NCI-H1417 (cell line): ENCODE measurements at regions not wholly inside any gene's neighbourhood (a gene's known extent, or its start where the extent isn't known, plus 50 kb on each side); places are given as distances from the start of the nearest gene placed in this dataset.

Experiments
- DNase-seq, 3 experiments: peaks; one replicate each; lab custom pipeline; 2025; lab: John Stamatoyannopoulos, UW

- DNase-seq, result no peak
Observed at GRCh38 chr18:10057894-10058791, 144.3 kb downstream of the VAPA start.

DNA sequence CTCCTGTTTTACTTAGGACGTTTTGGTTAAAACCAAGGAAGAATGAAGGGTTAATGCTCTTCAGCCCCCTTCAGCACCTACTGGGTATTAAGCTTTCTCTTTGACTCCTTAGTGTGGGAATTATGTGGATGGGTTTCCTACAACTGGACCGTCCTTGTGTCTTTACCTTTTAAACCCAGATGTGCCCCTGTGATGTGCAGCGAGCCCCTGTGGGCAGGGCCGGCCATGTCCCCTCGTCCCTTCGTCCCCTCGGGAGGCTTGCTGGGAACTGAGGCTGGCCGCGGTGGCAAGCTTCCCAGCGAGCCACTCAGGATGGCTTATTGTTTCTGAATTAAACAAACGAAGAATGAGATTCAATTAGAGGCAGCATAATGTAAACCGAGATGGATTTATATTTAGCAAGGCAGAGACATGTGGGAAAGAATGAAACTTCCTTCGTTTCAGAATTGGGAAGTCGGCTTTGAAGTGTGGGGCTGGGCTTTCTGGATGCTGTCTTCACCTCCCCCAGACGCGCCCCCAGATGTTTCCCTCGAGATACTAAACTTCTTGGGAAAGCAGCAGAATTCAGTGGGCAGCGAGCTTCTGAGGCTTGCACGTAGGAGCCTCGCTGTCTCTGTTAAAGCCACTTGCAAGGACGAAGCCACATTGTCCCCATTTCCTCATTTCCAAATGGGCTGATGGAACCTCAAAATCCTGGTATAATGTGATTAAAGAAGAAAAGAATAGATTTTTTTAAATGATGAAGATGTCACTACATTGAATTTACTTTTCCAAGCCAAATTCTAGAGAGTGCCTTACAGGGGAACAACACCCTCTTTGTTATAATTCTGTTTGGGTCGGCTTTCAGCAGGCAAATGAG lies 146.0 kb downstream of the VAPA start:
- no peak for DNase-seq

DNA sequence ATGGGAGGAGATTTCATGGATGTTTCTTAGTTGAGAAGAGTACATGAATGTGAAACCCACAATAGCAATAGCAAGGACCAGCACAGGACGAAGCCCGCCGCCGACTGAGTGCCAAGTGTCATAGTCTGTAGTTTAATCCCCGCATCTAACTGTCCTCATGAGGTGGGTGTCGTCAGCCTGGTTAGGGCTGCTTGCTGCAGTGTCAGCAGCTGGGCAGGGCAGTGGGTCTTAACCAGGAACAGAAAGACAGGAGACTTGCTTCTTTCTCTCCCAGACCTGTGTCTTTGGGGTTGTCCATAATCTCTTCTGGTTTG lies 146.6 kb downstream of the VAPA start:
- DNase-seq, result no peak

GRCh38 chr18:10060841-10061240 lies 147.0 kb downstream of the VAPA start:
- no peak for DNase-seq

DNA sequence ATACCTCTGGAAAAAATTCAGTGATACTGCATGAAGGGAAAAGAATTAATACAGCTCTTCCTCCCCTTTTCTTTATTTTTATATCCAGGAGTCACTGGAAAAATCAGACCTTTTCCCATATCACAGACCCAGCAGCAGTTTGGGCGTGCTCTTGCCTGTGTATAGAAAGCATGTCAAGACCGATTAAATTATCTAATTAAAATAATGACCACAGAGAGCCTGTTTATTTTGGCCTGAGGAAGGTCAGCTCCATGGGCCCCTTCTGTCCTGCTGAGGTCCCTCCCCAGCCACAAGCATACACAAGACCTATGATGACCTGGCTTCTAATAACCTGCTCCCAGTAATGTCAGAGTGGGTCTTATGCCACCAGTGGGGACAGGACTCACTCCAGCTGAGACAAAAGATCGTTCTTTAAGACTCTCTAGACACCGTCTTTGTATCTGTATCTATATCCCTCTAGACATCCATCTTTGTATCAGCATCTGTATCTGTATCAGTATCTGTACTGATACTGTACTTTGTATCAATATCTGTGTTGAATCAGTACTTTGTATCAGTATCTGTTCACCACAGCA lies 147.8 kb downstream of the VAPA start:
- no peak for DNase-seq

- DNase-seq, result peak in 2 of 3 experiments; percentile 16 to 18
Observed at GRCh38 chr18:10062302-10063300, 148.8 kb downstream of the VAPA start.

DNA sequence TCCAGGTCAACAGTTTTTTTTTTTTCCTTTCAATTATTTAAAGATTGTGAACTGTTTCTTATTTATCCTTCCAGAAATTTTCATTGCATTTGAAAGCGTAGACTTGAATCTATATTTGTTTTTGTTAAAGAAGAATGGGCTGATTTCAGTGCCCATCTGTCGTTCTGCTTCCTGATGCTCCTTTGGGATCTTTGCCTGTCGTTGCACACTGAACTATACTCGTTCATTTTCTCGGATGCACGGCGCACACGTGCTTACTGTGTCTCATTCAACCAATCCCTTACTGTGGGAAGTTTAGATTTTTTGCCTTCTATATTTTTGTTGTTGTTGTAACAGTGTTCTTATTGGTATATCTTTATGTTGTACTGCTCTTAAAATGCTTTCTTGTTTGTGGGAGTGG lies 149.7 kb downstream of the VAPA start:
- no peak for DNase-seq

DNA sequence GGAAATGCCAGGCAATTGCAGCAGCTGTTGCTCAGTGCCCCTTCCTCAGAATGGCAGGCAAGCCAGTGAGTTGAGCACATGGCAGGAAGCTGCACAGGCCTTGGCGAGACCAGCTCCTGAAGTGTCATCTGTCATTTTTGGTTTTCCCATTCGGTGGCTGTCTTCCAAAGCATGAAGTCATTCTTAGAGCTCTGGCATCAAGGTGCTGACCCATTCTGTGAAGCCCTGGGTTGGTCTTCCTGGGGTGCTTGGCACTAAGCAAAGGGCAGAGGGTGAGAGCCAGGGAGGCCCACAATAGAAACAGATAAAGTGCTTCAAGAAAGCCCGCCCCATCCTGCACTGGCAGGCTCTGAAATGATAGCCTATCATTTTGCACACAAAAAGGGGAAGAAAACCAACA lies 150.5 kb downstream of the VAPA start:
- DNase-seq, result no peak

- no peak for DNase-seq
Observed at GRCh38 chr18:10065296-10065695, 151.5 kb downstream of the VAPA start.

- DNase-seq, result no peak
Observed at GRCh38 chr18:10067670-10068659, 154.1 kb downstream of the VAPA start.

DNA sequence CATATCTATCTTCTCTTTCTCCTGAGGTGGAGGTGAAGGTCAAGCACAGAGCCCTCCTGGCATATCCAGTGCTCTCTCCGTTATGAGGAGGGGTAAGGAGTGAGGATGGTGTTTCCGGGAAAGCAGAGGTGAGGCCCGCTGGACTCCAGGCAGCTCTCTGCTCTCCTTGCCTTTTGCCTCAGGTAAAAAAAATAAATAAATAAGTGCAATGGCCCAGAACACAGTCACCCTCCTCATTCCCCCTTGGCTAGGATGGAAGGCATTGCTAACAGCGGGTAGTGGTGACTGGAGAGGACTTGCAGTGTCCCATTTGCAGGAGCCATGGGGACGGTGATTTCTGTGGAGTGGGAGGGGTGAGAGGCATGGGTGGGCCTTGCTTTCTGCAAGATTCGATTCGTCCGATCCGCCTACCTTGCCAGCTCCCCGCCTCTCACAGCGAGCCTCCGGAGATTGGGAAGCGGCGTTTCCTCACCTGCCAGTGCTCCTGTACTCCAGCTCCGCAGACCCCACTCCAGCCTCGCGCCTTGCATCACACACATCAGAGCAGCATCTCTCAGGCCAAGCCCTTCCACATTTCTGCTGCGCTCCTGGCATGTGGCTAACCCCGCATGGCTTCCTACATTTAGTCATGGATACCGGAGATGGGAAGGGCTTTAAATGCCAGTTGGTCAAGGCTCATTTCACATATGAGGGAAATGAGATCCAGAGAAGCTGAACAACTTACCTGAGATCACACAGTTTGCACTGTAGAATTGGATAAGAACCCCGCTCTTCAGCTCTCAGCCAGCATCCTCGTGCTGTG lies 155.2 kb downstream of the VAPA start:
- DNase-seq, result peak in 1 of 3 experiments; percentile 43

DNA sequence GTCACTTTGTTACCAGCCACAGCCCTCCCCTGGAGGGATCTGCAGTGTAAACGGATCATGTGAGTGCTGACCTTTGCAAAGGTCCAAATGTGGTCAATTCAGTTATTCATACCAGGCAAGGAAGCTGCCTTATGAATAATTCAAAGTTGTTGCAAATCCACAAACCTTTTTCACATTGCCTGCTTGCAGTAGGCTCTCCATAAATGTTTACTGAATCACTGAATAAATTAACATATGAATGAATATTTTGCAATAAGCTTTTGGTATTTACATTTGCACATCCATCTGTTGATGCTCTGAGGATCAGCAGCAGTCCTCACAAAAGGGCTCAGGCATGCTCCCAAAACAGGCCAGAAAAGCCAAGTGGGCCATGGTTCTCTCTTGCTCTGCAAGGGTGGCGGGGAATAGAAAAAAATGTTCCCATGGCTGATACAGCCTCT lies 156.8 kb downstream of the VAPA start:
- no peak for DNase-seq

GRCh38 chr18:10072671-10073175 lies 158.9 kb downstream of the VAPA start:
- no peak for DNase-seq

GRCh38 chr18:10074110-10074509 lies 160.3 kb downstream of the VAPA start:
- peak in 1 of 3 experiments; percentile 22 for DNase-seq

- DNase-seq, result no peak
Observed at GRCh38 chr18:10074728-10075127, 160.9 kb downstream of the VAPA start.

DNA sequence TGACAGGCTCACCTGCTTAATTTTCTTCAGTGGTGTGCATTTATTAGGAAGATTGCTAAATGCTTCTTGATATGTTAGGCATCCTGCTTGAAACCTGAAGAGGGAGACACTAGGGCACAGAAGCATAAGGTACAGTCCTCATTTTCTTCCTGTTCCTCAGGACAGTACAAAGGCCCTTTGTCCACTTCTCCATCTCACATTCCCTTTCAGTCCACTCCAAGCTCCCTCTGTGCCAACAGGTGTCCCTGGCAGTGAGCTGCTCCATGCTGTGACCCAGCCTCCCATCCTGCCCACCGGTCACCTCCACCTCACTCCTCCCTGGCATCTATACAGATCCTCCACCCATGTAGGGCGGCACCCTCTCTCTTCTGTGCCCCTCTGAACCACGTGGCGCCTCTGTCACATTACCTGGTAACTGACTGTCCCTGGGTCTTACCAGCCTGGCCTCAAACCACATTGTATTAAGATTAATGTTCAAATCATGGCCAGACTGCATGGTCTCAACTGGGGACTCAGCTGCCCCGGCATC lies 162.8 kb downstream of the VAPA start:
- peak in 1 of 3 experiments; percentile 11 for DNase-seq

GRCh38 chr18:10077986-10078385 lies 164.2 kb downstream of the VAPA start:
- DNase-seq, result peak in 1 of 3 experiments; percentile 34

GRCh38 chr18:10080372-10080771 lies 166.6 kb downstream of the VAPA start:
- DNase-seq, result no peak

DNA sequence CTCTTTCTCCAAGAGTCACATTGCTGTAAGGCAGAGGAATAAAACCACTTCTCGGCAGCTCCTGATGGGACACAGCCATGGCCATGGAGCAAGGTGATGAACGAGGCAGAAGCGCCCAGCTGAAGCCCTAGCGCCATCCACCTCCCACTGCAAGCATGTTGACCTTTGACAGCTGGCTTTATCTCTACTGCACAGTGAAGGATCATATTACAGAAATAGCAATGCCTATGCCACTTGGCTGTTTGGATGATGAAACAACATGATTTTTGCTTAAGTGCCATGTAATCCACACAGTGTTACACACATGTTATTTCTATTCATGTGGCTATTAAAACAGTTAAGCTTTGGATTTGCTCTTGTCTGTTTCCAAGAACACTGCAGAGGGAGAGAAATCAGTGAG lies 167.7 kb downstream of the VAPA start:
- peak in 2 of 3 experiments; percentile 36 to 45 for DNase-seq
